CD14-positive monocyte (primary cell): ENCODE measurements at regions not wholly inside any gene's neighbourhood (a gene's known extent, or its start where the extent isn't known, plus 50 kb on each side); places are given as distances from the start of the nearest gene placed in this dataset. TPM values are rescaled to one million over a fixed set of nuclear protein-coding genes. Genes with fewer than 3 reads are reported as not detected.

Experiments used
- DNase-seq, 3 donors: peaks; one replicate each; pipeline ENCODE4 v3.0.0-alpha.2; 2011 to 2022
- H2AFZ ChIP-seq: 2 replicates; pipeline ENCODE4 v1.6.0; 2012; ENCODE audit warnings: mild to moderate bottlenecking, low read depth, low read length, inconsistent platforms; ENCODE audit not compliant: insufficient read depth, poor library complexity, severe bottlenecking
- H3K27ac ChIP-seq, 2 donors: 1 replicate in 1 of 2; 2 replicates in 1 of 2; pipeline ENCODE4 v1.5.1; 2012 to 2013; ENCODE audit warnings: low read length in 2 of 2, control low read depth in 1 of 2, inconsistent platforms in 1 of 2, low read depth in 1 of 2, mild to moderate bottlenecking in 1 of 2
- H3K27me3 ChIP-seq, 2 donors: one replicate each; pipeline versions ENCODE4 v1.6.0 to v1.6.1; 2011 to 2013; ENCODE audit warnings: low read length in 2 of 2; ENCODE audit not compliant: control insufficient read depth in 2 of 2, insufficient read depth in 2 of 2
- H3K36me3 ChIP-seq, 2 donors: replicated peaks in 1 of 2; 1 replicate in 1 of 2; 2 replicates in 1 of 2; pipeline versions ENCODE4 v1.5.1 to v1.6.1; 2012 to 2013; ENCODE audit warnings: low read length in 2 of 2, control low read depth in 1 of 2, inconsistent platforms in 1 of 2, mild to moderate bottlenecking in 1 of 2; ENCODE audit not compliant: insufficient read depth in 2 of 2, control insufficient read depth in 1 of 2
- H3K4me1 ChIP-seq, 2 donors: 1 replicate in 1 of 2; 2 replicates in 1 of 2; pipeline versions ENCODE4 v1.5.1 to v1.6.1; 2012 to 2013; ENCODE audit warnings: low read length in 2 of 2, control low read depth in 1 of 2, inconsistent platforms in 1 of 2, mild to moderate bottlenecking in 1 of 2, moderate library complexity in 1 of 2; ENCODE audit not compliant: insufficient read depth in 2 of 2, control insufficient read depth in 1 of 2
- H3K4me2 ChIP-seq: replicated peaks from 2 replicates; pipeline ENCODE3; 2012; ENCODE audit warnings: low read length, moderate library complexity, mild to moderate bottlenecking; ENCODE audit not compliant: poor library complexity, severe bottlenecking; ENCODE audit errors: extremely low read depth
- H3K4me3 ChIP-seq, 3 experiments: fragments of 200-600 bp in 1 of 3; sonication (generic) in 1 of 3; replicated peaks in 1 of 3; 1 replicate in 2 of 3; 2 replicates in 1 of 3; pipeline ENCODE4 v1.5.1; 2011 to 2013; ENCODE audit warnings: low read length in 3 of 3, mild to moderate bottlenecking in 3 of 3, control low read depth in 2 of 3, low read depth in 2 of 3, inconsistent platforms in 1 of 3, moderate library complexity in 1 of 3
- H3K79me2 ChIP-seq: 2 replicates; pipeline ENCODE4 v1.6.0; 2012; ENCODE audit warnings: mild to moderate bottlenecking, control low read depth, inconsistent platforms, low read length, moderate library complexity; ENCODE audit not compliant: insufficient read depth
- H3K9ac ChIP-seq: 2 replicates; pipeline ENCODE4 v1.6.0; 2017; ENCODE audit warnings: low read length, mild to moderate bottlenecking; ENCODE audit not compliant: insufficient read depth, poor library complexity, severe bottlenecking
- H3K9me3 ChIP-seq, 2 donors: replicated peaks in 1 of 2; 1 replicate in 1 of 2; 2 replicates in 1 of 2; pipeline versions ENCODE4 v1.5.1 to v1.6.1; 2012 to 2013; ENCODE audit warnings: low read length in 2 of 2, control low read depth in 1 of 2; ENCODE audit not compliant: control insufficient read depth in 1 of 2, insufficient read depth in 1 of 2
- H4K20me1 ChIP-seq: 2 replicates; pipeline ENCODE4 v1.6.0; 2012; ENCODE audit warnings: mild to moderate bottlenecking, low read length, control low read depth, moderate library complexity; ENCODE audit not compliant: insufficient read depth
- H3K27ac Mint-ChIP-seq, 7 donors: one replicate each; pipeline ENCODE4 v1.8.0; 2020; ENCODE audit warnings: mild to moderate bottlenecking in 7 of 7, mixed read lengths in 7 of 7, moderate library complexity in 6 of 7, inconsistent platforms in 2 of 7
- H3K27me3 Mint-ChIP-seq, 3 donors: one replicate each; pipeline ENCODE4 v1.8.0; 2021 to 2022; ENCODE audit warnings: low read depth in 3 of 3, mild to moderate bottlenecking in 3 of 3, mixed read lengths in 3 of 3, moderate library complexity in 3 of 3, inconsistent platforms in 1 of 3
- H3K36me3 Mint-ChIP-seq, 2 donors: one replicate each; pipeline ENCODE4 v1.8.0; 2020; ENCODE audit warnings: mixed read lengths in 2 of 2, inconsistent platforms in 1 of 2, mild to moderate bottlenecking in 1 of 2
- H3K4me1 Mint-ChIP-seq: one replicate; pipeline ENCODE4 v1.8.0; 2020; ENCODE audit warnings: mild to moderate bottlenecking, mixed read lengths
- H3K4me3 Mint-ChIP-seq, 2 donors: one replicate each; pipeline ENCODE4 v1.8.0; 2020; ENCODE audit warnings: mild to moderate bottlenecking in 2 of 2, mixed read lengths in 2 of 2, moderate library complexity in 1 of 2
- H3K9me3 Mint-ChIP-seq, 7 donors: one replicate each; pipeline ENCODE4 v1.8.0; 2020 to 2022; ENCODE audit warnings: mixed read lengths in 7 of 7, mild to moderate bottlenecking in 6 of 7, moderate library complexity in 6 of 7, inconsistent platforms in 2 of 7
- CTCF ChIP-seq: fragments of 200-600 bp; IDR thresholded peaks from one replicate; pipeline ENCODE4 v1.8.0; 2022; ENCODE audit warnings: antibody characterized with exemption, mild to moderate bottlenecking
- WGBS: methylation state at CpG from one replicate; pipeline ENCODE4 v1.1.5; 2013; ENCODE audit warnings: missing lambda C conversion rate; ENCODE audit not compliant: insufficient coverage; 5-methylcytosine and 5-hydroxymethylcytosine counted together
- intact Hi-C, 2 donors: fragments of 100-400 bp; cut with micrococcal nuclease; formaldehyde crosslinking; loops; one replicate each; pipeline versions ENCODE4 v1.15.0 to v1.15.1; 2023
- small RNA-seq: library from RNA; depleted of rRNA; stranded (forward); fragments of <200 nt; gene quantifications from one replicate; pipeline ENCODE3, GENCODE V24; 2012; ENCODE audit warnings: low read depth; ENCODE audit not compliant: insufficient read length

GRCh38 chr15:37881237-37882013 lies 53.0 kb upstream of the TMCO5A start:
- Histone ChIP-seq H3K36me3 (no peaks in the 10 kb centered on the region), H3K4me3 (no peak overlapping the region), H3K9me3 (no peaks in the 10 kb centered on the region), H3K79me2 (no peaks in the 10 kb centered on the region), H3K4me2 (no peak overlapping the region), H3K27ac (no peak overlapping the region), H3K9ac (no peak overlapping the region), H3K27me3 (no peaks in the 10 kb centered on the region), H4K20me1 (no peaks in the 10 kb centered on the region), H2AFZ (no peak overlapping the region), H3K4me1 (no peaks in the 10 kb centered on the region)
- Mint-ChIP-seq H3K27ac (no peak overlapping the region), H3K4me1 (peaks cover 2% of the 10 kb centered on the region), H3K9me3 (no peaks in the 10 kb centered on the region), H3K36me3 (no peaks in the 10 kb centered on the region), H3K27me3 (peaks cover 2 to 4% (median 3%) of the 10 kb centered on the region in 3 donors), H3K4me3 (no peak overlapping the region)
- TF ChIP-seq CTCF: no peak
- no peak for DNase-seq
- intact Hi-C loops: no loop called here
- WGBS: 100% methylated on average over 3 of the region's 8 CpGs

GRCh38 chr15:37882640-37883039 lies 51.8 kb upstream of the TMCO5A start:
- Histone ChIP-seq H3K27ac (no peak overlapping the region), H2AFZ (no peak overlapping the region), H3K79me2 (no peaks in the 10 kb centered on the region), H3K9ac (no peak overlapping the region), H3K9me3 (no peaks in the 10 kb centered on the region), H4K20me1 (no peaks in the 10 kb centered on the region), H3K4me1 (no peaks in the 10 kb centered on the region), H3K4me3 (no peak overlapping the region), H3K27me3 (no peaks in the 10 kb centered on the region), H3K36me3 (no peaks in the 10 kb centered on the region), H3K4me2 (no peak overlapping the region)
- no peaks in the 10 kb centered on the region for H3K9me3 Mint-ChIP-seq
- no peaks in the 10 kb centered on the region for H3K36me3 Mint-ChIP-seq
- DNase-seq: no peak
- H3K27me3 Mint-ChIP-seq: peaks cover 2 to 4% (median 3%) of the 10 kb centered on the region in 3 donors
- H3K4me3 Mint-ChIP-seq: no peak overlapping the region
- no CpG with 5 or more reads among the region's 2 CpGs for WGBS
- H3K27ac Mint-ChIP-seq: no peak overlapping the region
- TF ChIP-seq CTCF: no peak
- intact Hi-C loops: no loop called here
- H3K4me1 Mint-ChIP-seq: peaks cover 2% of the 10 kb centered on the region

Small RNAs in the stretch of these regions (small RNA-seq; reads per million reads assigned to genes)
- not detected for gene RF00017
